ENCODE measurements at regions not wholly inside any gene's neighbourhood (a gene's known extent, or its start where the extent isn't known, plus 50 kb on each side); places are given as distances from the start of the nearest gene placed in this dataset.

DNA sequence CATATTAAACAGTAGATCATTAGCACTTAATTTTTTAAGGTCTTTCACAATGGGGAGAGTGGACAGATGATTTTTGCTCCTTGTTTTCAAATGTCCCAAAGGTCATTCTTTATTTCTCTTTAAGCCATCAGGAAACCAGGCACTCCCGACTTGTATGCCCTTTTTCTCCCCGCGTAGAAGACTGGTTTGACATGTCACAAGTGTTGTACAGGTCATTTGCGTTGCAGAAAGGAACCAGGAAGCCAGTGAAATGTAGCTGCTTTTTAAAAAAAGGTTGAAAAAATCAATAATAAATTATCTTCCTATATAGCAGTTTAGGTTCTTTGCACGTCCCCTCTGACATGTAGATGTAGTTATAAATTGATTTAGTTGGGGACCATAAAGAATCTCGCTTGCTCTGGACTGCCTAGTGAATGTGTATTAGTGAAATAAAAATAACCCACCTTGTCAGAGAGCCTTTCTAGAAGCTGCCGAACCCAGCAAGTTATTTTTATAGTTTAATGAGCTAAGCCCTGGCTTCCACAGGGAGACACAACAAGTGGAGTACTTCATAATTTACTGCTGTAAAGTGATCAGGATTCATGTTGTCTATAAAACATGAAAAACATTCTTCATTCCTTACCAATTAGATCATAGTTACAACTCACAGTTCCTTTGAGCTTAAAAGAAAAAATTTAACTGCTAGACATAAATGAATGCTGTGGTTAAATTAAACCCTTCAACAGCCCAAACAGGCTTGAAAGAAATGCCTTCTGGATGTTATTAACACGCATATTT is 404.6 kb downstream of the CSNK1G3 start (continued):
- TF ChIP-seq ZNF549 (tag by site-specific recombination; IDR thresholded peaks at IDR 0.05), result no peak
- TF ChIP-seq INSM2 (tag by site-specific recombination; IDR thresholded peaks at IDR 0.05), result peak; percentile 86
- no peak for TF ChIP-seq ZNF777 (tag by site-specific recombination; IDR thresholded peaks at IDR 0.05; ENCODE audit: borderline replicate concordance)
- TF ChIP-seq WT1 (tag by site-specific recombination; IDR thresholded peaks at IDR 0.05), result peak; percentile 86
- TF ChIP-seq PRDM4 (tag by site-specific recombination; IDR thresholded peaks at IDR 0.05), result peak; percentile 84
- peak; percentile 78; the same call in 1 of the 2 replicates for TF ChIP-seq ZNF626 (tag by site-specific recombination; IDR thresholded peaks at IDR 0.05)
- TF ChIP-seq ZNF274 (IDR thresholded peaks at IDR 0.05; ENCODE audit: low read length), result no peak
- TF ChIP-seq ZNF274 (tag by site-specific recombination; IDR thresholded peaks at IDR 0.05; ENCODE audit: borderline replicate concordance), result no peak
- no peak for TF ChIP-seq ZNF529 (tag by site-specific recombination; IDR thresholded peaks at IDR 0.05; ENCODE audit: insufficient replicate concordance)
- TF ChIP-seq ZNF776 (tag by site-specific recombination; IDR thresholded peaks at IDR 0.05; ENCODE audit: borderline replicate concordance), result no peak
- no peak for TF ChIP-seq ZBTB20 (tag by site-specific recombination; IDR thresholded peaks at IDR 0.05)
- peak; percentile 61; the same call in 1 of the 2 replicates for TF ChIP-seq ZNF10 (tag by site-specific recombination; IDR thresholded peaks at IDR 0.05)
- TF ChIP-seq ZNF449 (tag by site-specific recombination; IDR thresholded peaks at IDR 0.05), result 0 out of 2 replicates have a peak, but pooled peaks have one; percentile 13
- TF ChIP-seq ZNF140 (tag by site-specific recombination; IDR thresholded peaks at IDR 0.05), result no peak
- TF ChIP-seq ZNF785 (tag by site-specific recombination; IDR thresholded peaks at IDR 0.05), result no peak
- no peak for TF ChIP-seq ZNF701 (tag by site-specific recombination; IDR thresholded peaks at IDR 0.05)
- TF ChIP-seq YY1 (tag by site-specific recombination; IDR thresholded peaks at IDR 0.05), result no peak
- peak; percentile 77; the same call in 1 of the 2 replicates for TF ChIP-seq ZNF391 (tag by site-specific recombination; IDR thresholded peaks at IDR 0.05; ENCODE audit: borderline replicate concordance, low read depth)
- TF ChIP-seq SCRT2 (tag by site-specific recombination; IDR thresholded peaks at IDR 0.05), result peak; percentile 98
- TF ChIP-seq GFI1B (tag by site-specific recombination; IDR thresholded peaks at IDR 0.05), result 0 out of 2 replicates have a peak, but pooled peaks have one; percentile 49
- TF ChIP-seq RBAK (tag by site-specific recombination; IDR thresholded peaks at IDR 0.05), result no peak
- TF ChIP-seq ZNF624 (tag by site-specific recombination; IDR thresholded peaks at IDR 0.05), result no peak
- no peak for TF ChIP-seq ZNF830 (tag by site-specific recombination; IDR thresholded peaks at IDR 0.05; ENCODE audit: low read depth)
- peak; percentile 88 for TF ChIP-seq ZSCAN30 (tag by site-specific recombination; IDR thresholded peaks at IDR 0.05)
- peak; percentile 96 for TF ChIP-seq ZEB2 (tag by site-specific recombination; IDR thresholded peaks at IDR 0.05)
- TF ChIP-seq, protein P1, sequence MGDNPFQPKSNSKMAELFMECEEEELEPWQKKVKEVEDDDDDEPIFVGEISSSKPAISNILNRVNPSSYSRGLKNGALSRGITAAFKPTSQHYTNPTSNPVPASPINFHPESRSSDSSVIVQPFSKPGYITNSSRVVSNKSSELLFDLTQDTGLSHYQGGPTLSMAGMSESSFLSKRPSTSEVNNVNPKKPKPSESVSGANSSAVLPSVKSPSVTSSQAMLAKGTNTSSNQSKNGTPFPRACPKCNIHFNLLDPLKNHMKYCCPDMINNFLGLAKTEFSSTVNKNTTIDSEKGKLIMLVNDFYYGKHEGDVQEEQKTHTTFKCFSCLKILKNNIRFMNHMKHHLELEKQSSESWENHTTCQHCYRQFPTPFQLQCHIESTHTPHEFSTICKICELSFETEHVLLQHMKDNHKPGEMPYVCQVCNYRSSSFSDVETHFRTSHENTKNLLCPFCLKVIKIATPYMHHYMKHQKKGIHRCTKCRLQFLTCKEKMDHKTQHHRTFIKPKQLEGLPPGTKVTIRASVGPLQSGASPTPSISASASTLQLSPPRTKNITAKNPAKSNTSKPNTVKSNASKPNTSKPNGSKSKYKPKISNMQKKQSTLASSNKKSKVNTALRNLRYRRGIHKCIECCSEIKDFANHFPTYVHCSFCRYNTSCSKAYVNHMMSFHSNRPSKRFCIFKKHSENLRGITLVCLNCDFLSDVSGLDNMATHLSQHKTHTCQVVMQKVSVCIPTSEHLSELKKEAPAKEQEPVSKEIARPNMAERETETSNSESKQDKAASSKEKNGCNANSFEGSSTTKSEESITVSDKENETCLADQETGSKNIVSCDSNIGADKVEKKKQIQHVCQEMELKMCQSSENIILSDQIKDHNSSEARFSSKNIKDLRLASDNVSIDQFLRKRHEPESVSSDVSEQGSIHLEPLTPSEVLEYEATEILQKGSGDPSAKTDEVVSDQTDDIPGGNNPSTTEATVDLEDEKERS (tag by site-specific recombination; IDR thresholded peaks at IDR 0.05), result no peak
- TF ChIP-seq ZNF26 (tag by site-specific recombination; IDR thresholded peaks at IDR 0.05), result no peak
- TF ChIP-seq YY2 (tag by site-specific recombination; IDR thresholded peaks at IDR 0.05), result no peak

Measured in HEK293 (cell line).